ENCODE measurements at regions not wholly inside any gene's neighbourhood (a gene's known extent, or its start where the extent isn't known, plus 50 kb on each side); places are given as distances from the start of the nearest gene placed in this dataset.

GRCh38 chr2:103784261-103784660 is 1022.4 kb downstream of the TMEM182 start:
- Histone ChIP-seq H2BK20ac (ENCODE audit: low read depth, low read length, poor library complexity, severe bottlenecking) (no peak overlapping the region), H3K4me1 (ENCODE audit: insufficient read depth, low read length) (no peaks in the 10 kb centered on the region; the same call in 1 of the 2 replicates), H2AFZ (ENCODE audit: low read length) (no peak overlapping the region), H4K20me1 (ENCODE audit: control insufficient read depth, insufficient read depth, insufficient read length) (no peaks in the 10 kb centered on the region), H2BK12ac (ENCODE audit: insufficient read length, low read depth, low read length) (no peak overlapping the region), H3K56ac (ENCODE audit: insufficient read length, low read depth, low read length) (no peak overlapping the region), H3K9ac (ENCODE audit: extremely low read depth, insufficient read length, low read length) (no peak overlapping the region), H3K27ac (ENCODE audit: insufficient read length, low read depth, low read length) (no peak overlapping the region), H3K9me3 (ENCODE audit: control insufficient read depth, low read depth, low read length) (no peaks in the 10 kb centered on the region), H2AK5ac (ENCODE audit: insufficient read length, low read length) (no peak overlapping the region), H3K14ac (ENCODE audit: insufficient read depth, low read length) (no peak overlapping the region), H3K79me1 (ENCODE audit: insufficient read depth, low read depth, low read length, poor library complexity, severe bottlenecking) (no peaks in the 10 kb centered on the region), H4K8ac (replicated peaks; ENCODE audit: insufficient read length, low read depth, low read length) (no peak overlapping the region), H3T11ph (ENCODE audit: low read length) (no peak overlapping the region), H3K27me3 (ENCODE audit: insufficient read depth, low read length) (no peaks in the 10 kb centered on the region), H3K4me2 (ENCODE audit: insufficient read depth, insufficient read length, low read length) (no peak overlapping the region), H2BK5ac (ENCODE audit: insufficient read length, low read length) (no peak overlapping the region), H3K23me2 (ENCODE audit: insufficient read length, low read depth, low read length, poor library complexity, severe bottlenecking) (no peaks in the 10 kb centered on the region), H3K18ac (ENCODE audit: insufficient read length, low read depth, low read length) (no peak overlapping the region), H2BK15ac (ENCODE audit: low read depth, low read length) (no peak overlapping the region), H2BK120ac (ENCODE audit: low read depth, low read length, poor library complexity, severe bottlenecking) (no peak overlapping the region), H4K91ac (ENCODE audit: insufficient read length, low read depth, low read length) (no peak overlapping the region), H4K5ac (ENCODE audit: insufficient read length, low read depth, low read length) (no peak overlapping the region), H3K23ac (ENCODE audit: insufficient read length, low read depth, low read length) (no peak overlapping the region), H3K4ac (ENCODE audit: low read depth, low read length) (no peak overlapping the region), H3K79me2 (ENCODE audit: insufficient read depth, low read length) (no peaks in the 10 kb centered on the region)
- TF ChIP-seq CTCF (conservative IDR thresholded peaks at IDR 0.05): no peak
- peaks cover 20 to 26% of the 10 kb centered on the region in 2 experiments for H3K4me1 Mint-ChIP-seq
- peaks cover 62% of the 10 kb centered on the region for H3K27me3 Mint-ChIP-seq (ENCODE audit: low read depth)
- no peak overlapping the region for H3K4me3 Mint-ChIP-seq
- H3K36me3 Mint-ChIP-seq (ENCODE audit: insufficient read depth in 1 of 3, low read depth in 3 of 3): no peaks in the 10 kb centered on the region
- no CpG with 5 or more reads among the region's 2 CpGs for WGBS (ENCODE audit: extremely low coverage, insufficient read length, low lambda C conversion rate)
- peak; percentile 31 for DNase-seq
- no peak overlapping the region for H3K27ac Mint-ChIP-seq
- no peaks in the 10 kb centered on the region for H3K9me3 Mint-ChIP-seq

Measured in H9 (cell line).